WTC11 (cell line): ENCODE measurements at regions not wholly inside any gene's neighbourhood (a gene's known extent, or its start where the extent isn't known, plus 50 kb on each side); places are given as distances from the start of the nearest gene placed in this dataset.

ENCODE experiments used
- ATAC-seq: fragments of 200-7000 bp; cut with Tn5 transposase; 2 replicates; pipeline ENCODE4 v1.10.0; 2021; ENCODE audit warnings: mild to moderate bottlenecking, moderate library complexity
- CTCF ChIA-PET: fragments of 300-600 bp; sonication (Branson Sonifier 250); formaldehyde crosslinking; loops from one replicate; lab custom pipeline; 2021; ENCODE audit warnings: antibody characterized with exemption; lab: Charles Lee
- POLR2A ChIA-PET: fragments of 350-600 bp; sonication (Branson Sonifier 250); formaldehyde crosslinking; loops from one replicate; lab custom pipeline; 2021; ENCODE audit warnings: antibody characterized with exemption; lab: Charles Lee
- DNase-seq: peaks from one replicate; pipeline ENCODE4 v3.0.0; 2021; ENCODE audit warnings: low spot score
- H3K27ac Mint-ChIP-seq: 2 replicates; pipeline ENCODE4 v1.8.0; 2021; ENCODE audit warnings: mixed read lengths
- H3K27me3 Mint-ChIP-seq: 2 replicates; pipeline ENCODE4 v1.8.0; 2021; ENCODE audit warnings: low read depth, mild to moderate bottlenecking, moderate library complexity, mixed read lengths
- H3K36me3 Mint-ChIP-seq: 2 replicates; pipeline ENCODE4 v1.8.0; 2021; ENCODE audit warnings: mixed read lengths
- H3K4me1 Mint-ChIP-seq: 2 replicates; pipeline ENCODE4 v1.8.0; 2022; ENCODE audit warnings: mixed read lengths
- H3K4me3 Mint-ChIP-seq: 2 replicates; pipeline ENCODE4 v1.8.0; 2021; ENCODE audit warnings: mild to moderate bottlenecking, moderate library complexity, mixed read lengths
- H3K9me3 Mint-ChIP-seq: 2 replicates; pipeline ENCODE4 v1.8.0; 2021; ENCODE audit warnings: mixed read lengths
- GABPB1 ChIP-seq: sonication (generic); formaldehyde crosslinking; IDR thresholded peaks from 2 replicates; pipeline ENCODE4 v1.8.1; 2023; ENCODE audit warnings: mild to moderate bottlenecking, missing genetic modification reagents
- HMGA2 ChIP-seq: fragments of 250-450 bp; sonication (Bioruptor Pico); IDR thresholded peaks from 2 replicates; pipeline ENCODE4 v1.4.0; 2021; ENCODE audit warnings: mild to moderate bottlenecking, moderate library complexity
- JUN ChIP-seq: sonication (generic); formaldehyde crosslinking; IDR thresholded peaks from 2 replicates; pipeline ENCODE4 v1.8.0; 2023; ENCODE audit warnings: mild to moderate bottlenecking, missing genetic modification reagents
- MXD4 ChIP-seq: fragments of 250-450 bp; sonication (Bioruptor Pico); IDR thresholded peaks from 2 replicates; pipeline ENCODE4 v1.8.0; 2021; ENCODE audit warnings: mild to moderate bottlenecking, moderate library complexity, borderline replicate concordance
- TEAD1 ChIP-seq: sonication (generic); formaldehyde crosslinking; IDR thresholded peaks from 2 replicates; pipeline ENCODE4 v1.8.0; 2022; ENCODE audit warnings: mild to moderate bottlenecking, missing genetic modification reagents
- ZNF232 ChIP-seq: sonication (generic); formaldehyde crosslinking; IDR thresholded peaks from 2 replicates; pipeline ENCODE4 v1.8.0; 2022; ENCODE audit warnings: mild to moderate bottlenecking, missing genetic modification reagents
- ZNF423 ChIP-seq: fragments of 250-450 bp; sonication (Bioruptor Pico); IDR thresholded peaks from 2 replicates; pipeline ENCODE4 v2.1.2; 2022; ENCODE audit warnings: mild to moderate bottlenecking, moderate library complexity
- TF ChIP-seq, protein P1 (sequence below): fragments of 250-450 bp; sonication (Bioruptor Pico); conservative IDR thresholded peaks from 2 replicates; pipeline ENCODE4 v1.9.0; 2021; ENCODE audit warnings: mild to moderate bottlenecking
- TF ChIP-seq, protein P2 (sequence below): sonication (generic); formaldehyde crosslinking; IDR thresholded peaks from 2 replicates; pipeline ENCODE4 v1.8.1; 2022; ENCODE audit warnings: mild to moderate bottlenecking, moderate library complexity, missing genetic modification reagents
- TF ChIP-seq, protein P3 (sequence below): sonication (generic); formaldehyde crosslinking; IDR thresholded peaks from 2 replicates; pipeline ENCODE4 v1.8.1; 2022; ENCODE audit warnings: missing genetic modification reagents, borderline replicate concordance
- TF ChIP-seq, protein P4 (sequence below): sonication (generic); formaldehyde crosslinking; IDR thresholded peaks from 2 replicates; pipeline ENCODE4 v1.8.0; 2022; ENCODE audit warnings: mild to moderate bottlenecking, missing genetic modification reagents
- TF ChIP-seq, protein P5 (sequence below): fragments of 250-450 bp; sonication (Bioruptor Pico); IDR thresholded peaks from 2 replicates; pipeline ENCODE4 v1.9.0; 2021; ENCODE audit warnings: mild to moderate bottlenecking, borderline replicate concordance
- TF ChIP-seq, protein P6 (sequence below): fragments of 200-600 bp; IDR thresholded peaks from 2 replicates; pipeline ENCODE4 v1.8.0; 2022; ENCODE audit warnings: antibody characterized with exemption

DNA sequence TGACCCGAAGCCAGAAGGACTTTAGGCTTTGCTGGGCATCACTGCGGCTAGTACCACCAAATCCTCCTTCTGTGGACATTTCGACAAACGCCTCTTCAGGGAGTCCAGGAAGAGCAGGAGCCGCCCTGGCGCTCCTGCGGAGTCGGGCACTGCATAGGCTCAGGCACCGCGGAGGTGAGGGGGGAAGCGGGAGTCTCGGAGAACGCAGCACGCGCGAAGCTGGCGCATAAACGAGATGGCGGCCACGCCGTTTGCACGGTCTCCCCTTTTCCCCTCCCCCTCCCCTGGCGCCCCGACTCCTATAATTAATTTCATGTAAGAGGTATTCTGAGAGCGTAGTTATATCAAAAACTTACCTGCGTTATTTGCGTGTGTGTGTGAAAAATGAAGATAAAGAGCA lies 137.8 kb upstream of the GAS1 start:
- ChIA-PET POLR2A (no interaction called here), CTCF (no interaction called here)
- ATAC-seq: no peak
- no peak overlapping the region for H3K4me3 Mint-ChIP-seq
- no peaks in the 10 kb centered on the region; the same call in 1 of the 2 replicates for H3K27me3 Mint-ChIP-seq
- H3K4me1 Mint-ChIP-seq: no peaks in the 10 kb centered on the region
- H3K27ac Mint-ChIP-seq: no peak overlapping the region
- peaks cover 16% of the 10 kb centered on the region for H3K9me3 Mint-ChIP-seq
- no peak for DNase-seq
- no peak for TF ChIP-seq ZNF423 (CRISPR knock-in tag)
- TF ChIP-seq HMGA2 (CRISPR knock-in tag): no peak
- TF ChIP-seq, protein P1, sequence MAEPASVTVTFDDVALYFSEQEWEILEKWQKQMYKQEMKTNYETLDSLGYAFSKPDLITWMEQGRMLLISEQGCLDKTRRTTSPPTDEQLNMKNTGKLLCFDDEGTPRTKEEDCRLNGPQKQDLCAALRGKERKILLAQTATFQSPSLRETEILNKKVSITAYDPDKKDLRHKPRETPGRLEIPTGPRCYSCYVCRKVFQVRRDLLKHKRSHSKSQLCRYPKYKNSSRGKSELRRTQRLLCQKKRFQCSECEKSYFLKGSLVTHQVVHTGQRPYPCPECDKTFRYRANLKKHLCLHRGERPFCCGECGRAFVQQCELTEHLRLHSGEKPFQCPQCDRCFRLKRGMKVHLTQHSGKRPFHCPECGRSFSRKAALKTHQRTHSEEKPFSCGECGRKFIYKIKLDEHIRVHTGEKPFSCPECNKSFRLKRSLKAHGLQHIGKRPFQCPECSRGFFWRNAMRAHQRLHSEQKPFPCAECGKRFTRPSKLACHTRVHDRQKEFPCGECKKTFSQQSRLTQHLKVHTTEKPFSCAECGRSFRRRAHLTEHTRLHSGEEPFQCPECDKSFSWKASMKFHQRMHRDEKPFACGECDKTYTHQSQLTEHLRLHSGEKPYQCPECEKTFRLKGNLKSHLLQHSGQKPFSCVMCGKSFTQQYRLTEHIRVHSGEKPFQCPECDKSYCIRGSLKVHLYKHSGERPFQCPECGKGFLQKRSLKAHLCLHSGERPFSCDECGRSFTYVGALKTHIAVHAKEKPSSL (CRISPR knock-in tag): no peak
- no peak for TF ChIP-seq TEAD1
- TF ChIP-seq MXD4 (CRISPR knock-in tag): no peak
- TF ChIP-seq, protein P2, sequence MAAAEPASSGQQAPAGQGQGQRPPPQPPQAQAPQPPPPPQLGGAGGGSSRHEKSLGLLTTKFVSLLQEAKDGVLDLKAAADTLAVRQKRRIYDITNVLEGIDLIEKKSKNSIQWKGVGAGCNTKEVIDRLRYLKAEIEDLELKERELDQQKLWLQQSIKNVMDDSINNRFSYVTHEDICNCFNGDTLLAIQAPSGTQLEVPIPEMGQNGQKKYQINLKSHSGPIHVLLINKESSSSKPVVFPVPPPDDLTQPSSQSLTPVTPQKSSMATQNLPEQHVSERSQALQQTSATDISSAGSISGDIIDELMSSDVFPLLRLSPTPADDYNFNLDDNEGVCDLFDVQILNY: no peak
- TF ChIP-seq, protein P3, sequence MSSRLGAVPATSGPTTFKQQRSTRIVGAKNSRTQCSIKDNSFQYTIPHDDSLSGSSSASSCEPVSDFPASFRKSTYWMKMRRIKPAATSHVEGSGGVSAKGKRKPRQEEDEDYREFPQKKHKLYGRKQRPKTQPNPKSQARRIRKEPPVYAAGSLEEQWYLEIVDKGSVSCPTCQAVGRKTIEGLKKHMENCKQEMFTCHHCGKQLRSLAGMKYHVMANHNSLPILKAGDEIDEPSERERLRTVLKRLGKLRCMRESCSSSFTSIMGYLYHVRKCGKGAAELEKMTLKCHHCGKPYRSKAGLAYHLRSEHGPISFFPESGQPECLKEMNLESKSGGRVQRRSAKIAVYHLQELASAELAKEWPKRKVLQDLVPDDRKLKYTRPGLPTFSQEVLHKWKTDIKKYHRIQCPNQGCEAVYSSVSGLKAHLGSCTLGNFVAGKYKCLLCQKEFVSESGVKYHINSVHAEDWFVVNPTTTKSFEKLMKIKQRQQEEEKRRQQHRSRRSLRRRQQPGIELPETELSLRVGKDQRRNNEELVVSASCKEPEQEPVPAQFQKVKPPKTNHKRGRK (CRISPR knock-in tag): no peak
- TF ChIP-seq, protein P4, sequence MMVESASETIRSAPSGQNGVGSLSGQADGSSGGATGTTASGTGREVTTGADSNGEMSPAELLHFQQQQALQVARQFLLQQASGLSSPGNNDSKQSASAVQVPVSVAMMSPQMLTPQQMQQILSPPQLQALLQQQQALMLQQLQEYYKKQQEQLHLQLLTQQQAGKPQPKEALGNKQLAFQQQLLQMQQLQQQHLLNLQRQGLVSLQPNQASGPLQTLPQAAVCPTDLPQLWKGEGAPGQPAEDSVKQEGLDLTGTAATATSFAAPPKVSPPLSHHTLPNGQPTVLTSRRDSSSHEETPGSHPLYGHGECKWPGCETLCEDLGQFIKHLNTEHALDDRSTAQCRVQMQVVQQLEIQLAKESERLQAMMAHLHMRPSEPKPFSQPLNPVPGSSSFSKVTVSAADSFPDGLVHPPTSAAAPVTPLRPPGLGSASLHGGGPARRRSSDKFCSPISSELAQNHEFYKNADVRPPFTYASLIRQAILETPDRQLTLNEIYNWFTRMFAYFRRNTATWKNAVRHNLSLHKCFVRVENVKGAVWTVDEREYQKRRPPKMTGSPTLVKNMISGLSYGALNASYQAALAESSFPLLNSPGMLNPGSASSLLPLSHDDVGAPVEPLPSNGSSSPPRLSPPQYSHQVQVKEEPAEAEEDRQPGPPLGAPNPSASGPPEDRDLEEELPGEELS (CRISPR knock-in tag): no peak
- TF ChIP-seq JUN (CRISPR knock-in tag): no peak
- TF ChIP-seq, protein P5, sequence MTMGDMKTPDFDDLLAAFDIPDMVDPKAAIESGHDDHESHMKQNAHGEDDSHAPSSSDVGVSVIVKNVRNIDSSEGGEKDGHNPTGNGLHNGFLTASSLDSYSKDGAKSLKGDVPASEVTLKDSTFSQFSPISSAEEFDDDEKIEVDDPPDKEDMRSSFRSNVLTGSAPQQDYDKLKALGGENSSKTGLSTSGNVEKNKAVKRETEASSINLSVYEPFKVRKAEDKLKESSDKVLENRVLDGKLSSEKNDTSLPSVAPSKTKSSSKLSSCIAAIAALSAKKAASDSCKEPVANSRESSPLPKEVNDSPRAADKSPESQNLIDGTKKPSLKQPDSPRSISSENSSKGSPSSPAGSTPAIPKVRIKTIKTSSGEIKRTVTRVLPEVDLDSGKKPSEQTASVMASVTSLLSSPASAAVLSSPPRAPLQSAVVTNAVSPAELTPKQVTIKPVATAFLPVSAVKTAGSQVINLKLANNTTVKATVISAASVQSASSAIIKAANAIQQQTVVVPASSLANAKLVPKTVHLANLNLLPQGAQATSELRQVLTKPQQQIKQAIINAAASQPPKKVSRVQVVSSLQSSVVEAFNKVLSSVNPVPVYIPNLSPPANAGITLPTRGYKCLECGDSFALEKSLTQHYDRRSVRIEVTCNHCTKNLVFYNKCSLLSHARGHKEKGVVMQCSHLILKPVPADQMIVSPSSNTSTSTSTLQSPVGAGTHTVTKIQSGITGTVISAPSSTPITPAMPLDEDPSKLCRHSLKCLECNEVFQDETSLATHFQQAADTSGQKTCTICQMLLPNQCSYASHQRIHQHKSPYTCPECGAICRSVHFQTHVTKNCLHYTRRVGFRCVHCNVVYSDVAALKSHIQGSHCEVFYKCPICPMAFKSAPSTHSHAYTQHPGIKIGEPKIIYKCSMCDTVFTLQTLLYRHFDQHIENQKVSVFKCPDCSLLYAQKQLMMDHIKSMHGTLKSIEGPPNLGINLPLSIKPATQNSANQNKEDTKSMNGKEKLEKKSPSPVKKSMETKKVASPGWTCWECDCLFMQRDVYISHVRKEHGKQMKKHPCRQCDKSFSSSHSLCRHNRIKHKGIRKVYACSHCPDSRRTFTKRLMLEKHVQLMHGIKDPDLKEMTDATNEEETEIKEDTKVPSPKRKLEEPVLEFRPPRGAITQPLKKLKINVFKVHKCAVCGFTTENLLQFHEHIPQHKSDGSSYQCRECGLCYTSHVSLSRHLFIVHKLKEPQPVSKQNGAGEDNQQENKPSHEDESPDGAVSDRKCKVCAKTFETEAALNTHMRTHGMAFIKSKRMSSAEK: no peak
- no peak for TF ChIP-seq ZNF232 (CRISPR knock-in tag)
- no peak for TF ChIP-seq GABPB1 (CRISPR knock-in tag)
- TF ChIP-seq, protein P6, sequence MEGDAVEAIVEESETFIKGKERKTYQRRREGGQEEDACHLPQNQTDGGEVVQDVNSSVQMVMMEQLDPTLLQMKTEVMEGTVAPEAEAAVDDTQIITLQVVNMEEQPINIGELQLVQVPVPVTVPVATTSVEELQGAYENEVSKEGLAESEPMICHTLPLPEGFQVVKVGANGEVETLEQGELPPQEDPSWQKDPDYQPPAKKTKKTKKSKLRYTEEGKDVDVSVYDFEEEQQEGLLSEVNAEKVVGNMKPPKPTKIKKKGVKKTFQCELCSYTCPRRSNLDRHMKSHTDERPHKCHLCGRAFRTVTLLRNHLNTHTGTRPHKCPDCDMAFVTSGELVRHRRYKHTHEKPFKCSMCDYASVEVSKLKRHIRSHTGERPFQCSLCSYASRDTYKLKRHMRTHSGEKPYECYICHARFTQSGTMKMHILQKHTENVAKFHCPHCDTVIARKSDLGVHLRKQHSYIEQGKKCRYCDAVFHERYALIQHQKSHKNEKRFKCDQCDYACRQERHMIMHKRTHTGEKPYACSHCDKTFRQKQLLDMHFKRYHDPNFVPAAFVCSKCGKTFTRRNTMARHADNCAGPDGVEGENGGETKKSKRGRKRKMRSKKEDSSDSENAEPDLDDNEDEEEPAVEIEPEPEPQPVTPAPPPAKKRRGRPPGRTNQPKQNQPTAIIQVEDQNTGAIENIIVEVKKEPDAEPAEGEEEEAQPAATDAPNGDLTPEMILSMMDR: no peak
- H3K36me3 Mint-ChIP-seq: 0 out of 2 replicates have a peak, but pooled peaks cover 3% of the 10 kb centered on the region
